ENCODE measurements at regions not wholly inside any gene's neighbourhood (a gene's known extent, or its start where the extent isn't known, plus 50 kb on each side); places are given as distances from the start of the nearest gene placed in this dataset.

- no peak for DNase-seq
Observed at GRCh38 chr1:115139381-115139780, 50.1 kb upstream of the TSPAN2 start.
